SU-DHL-6 (cell line): ENCODE measurements at regions not wholly inside any gene's neighbourhood (a gene's known extent, or its start where the extent isn't known, plus 50 kb on each side); places are given as distances from the start of the nearest gene placed in this dataset.

ENCODE experiments used
- EZH2phosphoT487 ChIP-seq: fragments of 200-600 bp; sonication (generic), shearing (Covaris generic); conservative IDR thresholded peaks from 2 replicates; pipeline ENCODE4 v1.6.1; 2018; ENCODE audit warnings: mild to moderate bottlenecking, antibody characterized with exemption, low read length, moderate library complexity, mixed read lengths
- TF ChIP-seq, protein P1 (sequence below): fragments of 200-600 bp; sonication (generic); IDR thresholded peaks from one replicate; pipeline ENCODE4 v1.5.1; 2017; ENCODE audit warnings: antibody characterized with exemption, mild to moderate bottlenecking, low read length, moderate library complexity; ENCODE audit not compliant: insufficient read depth, poor library complexity, severe bottlenecking

DNA sequence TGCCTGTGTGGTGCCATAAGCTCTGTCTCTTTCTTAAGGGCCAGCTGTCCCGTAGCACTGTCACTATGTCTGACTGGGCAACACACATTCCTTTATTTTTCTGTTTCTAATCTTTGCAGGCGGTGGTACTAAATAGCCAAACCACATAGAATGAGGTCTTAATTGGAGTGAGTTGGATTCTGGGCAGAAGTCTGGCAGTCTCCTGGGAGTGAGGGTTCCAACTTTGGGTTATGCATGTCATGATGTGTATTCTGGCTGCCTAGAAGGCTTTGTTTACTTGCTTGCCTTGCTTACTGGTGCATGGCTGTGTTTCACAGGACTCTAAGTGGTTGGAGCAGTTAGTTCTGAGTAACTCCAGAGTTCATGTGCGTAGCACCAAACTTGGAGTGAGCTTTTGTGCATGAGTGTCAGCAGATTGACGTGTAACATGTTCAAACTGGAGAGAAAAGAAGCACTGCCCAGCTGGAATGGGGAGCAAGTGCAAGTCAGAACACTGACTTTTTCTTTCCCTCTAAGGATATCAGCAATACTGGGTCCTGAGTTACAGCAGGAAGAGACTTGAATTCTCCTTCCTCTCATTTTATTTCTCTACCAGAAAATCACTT, 185.8 kb downstream of the PCSK1 start:
- TF ChIP-seq, protein P1, sequence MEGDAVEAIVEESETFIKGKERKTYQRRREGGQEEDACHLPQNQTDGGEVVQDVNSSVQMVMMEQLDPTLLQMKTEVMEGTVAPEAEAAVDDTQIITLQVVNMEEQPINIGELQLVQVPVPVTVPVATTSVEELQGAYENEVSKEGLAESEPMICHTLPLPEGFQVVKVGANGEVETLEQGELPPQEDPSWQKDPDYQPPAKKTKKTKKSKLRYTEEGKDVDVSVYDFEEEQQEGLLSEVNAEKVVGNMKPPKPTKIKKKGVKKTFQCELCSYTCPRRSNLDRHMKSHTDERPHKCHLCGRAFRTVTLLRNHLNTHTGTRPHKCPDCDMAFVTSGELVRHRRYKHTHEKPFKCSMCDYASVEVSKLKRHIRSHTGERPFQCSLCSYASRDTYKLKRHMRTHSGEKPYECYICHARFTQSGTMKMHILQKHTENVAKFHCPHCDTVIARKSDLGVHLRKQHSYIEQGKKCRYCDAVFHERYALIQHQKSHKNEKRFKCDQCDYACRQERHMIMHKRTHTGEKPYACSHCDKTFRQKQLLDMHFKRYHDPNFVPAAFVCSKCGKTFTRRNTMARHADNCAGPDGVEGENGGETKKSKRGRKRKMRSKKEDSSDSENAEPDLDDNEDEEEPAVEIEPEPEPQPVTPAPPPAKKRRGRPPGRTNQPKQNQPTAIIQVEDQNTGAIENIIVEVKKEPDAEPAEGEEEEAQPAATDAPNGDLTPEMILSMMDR: no peak
- no peak for TF ChIP-seq EZH2phosphoT487
